SU-DHL-6 (cell line): ENCODE measurements at regions not wholly inside any gene's neighbourhood (a gene's known extent, or its start where the extent isn't known, plus 50 kb on each side); places are given as distances from the start of the nearest gene placed in this dataset.

Source experiments
- CTCF ChIP-seq: fragments of 200-600 bp; sonication (generic); IDR thresholded peaks from one replicate; pipeline ENCODE4 v1.5.1; 2017; ENCODE audit warnings: antibody characterized with exemption, mild to moderate bottlenecking, low read length, moderate library complexity; ENCODE audit not compliant: insufficient read depth, poor library complexity, severe bottlenecking
- EZH2phosphoT487 ChIP-seq: fragments of 200-600 bp; sonication (generic), shearing (Covaris generic); conservative IDR thresholded peaks from 2 replicates; pipeline ENCODE4 v1.6.1; 2018; ENCODE audit warnings: mild to moderate bottlenecking, antibody characterized with exemption, low read length, moderate library complexity, mixed read lengths

DNA sequence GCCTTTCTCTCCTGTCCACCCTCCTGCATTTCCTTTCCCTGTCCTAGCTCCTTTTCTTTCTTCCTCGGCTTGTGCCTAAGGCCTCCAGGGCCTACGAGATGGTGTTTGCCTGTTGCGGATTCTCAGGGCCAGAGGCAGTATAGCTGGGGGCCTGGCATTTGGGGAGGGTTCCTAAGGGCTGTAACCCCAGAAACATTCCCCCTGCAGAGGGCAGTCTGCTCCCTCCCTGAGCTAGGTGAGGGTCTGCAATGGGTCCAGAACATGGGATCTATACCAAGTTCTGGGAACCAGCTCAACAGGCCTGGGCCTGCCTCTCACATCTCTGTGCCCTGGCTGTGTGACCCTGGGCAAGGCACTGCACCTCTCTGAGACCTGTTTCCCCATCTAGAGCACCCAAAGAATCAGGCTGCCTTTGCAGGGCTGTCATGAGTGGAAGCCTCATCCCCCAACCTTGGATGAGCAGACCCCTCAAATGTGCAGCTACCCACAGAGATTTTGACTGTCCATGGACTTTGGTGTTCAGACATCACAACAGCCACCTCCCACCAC lies 97.5 kb downstream of the GLI2 start:
- TF ChIP-seq CTCF (no peak), EZH2phosphoT487 (no peak)
